GM23248 (cell line): ENCODE measurements at regions not wholly inside any gene's neighbourhood (a gene's known extent, or its start where the extent isn't known, plus 50 kb on each side); places are given as distances from the start of the nearest gene placed in this dataset.
"Not testable (repeated sequence)": the region's sequence is repeated elsewhere in the genome, so short reads cannot be mapped to it uniquely, and the experiment has no call there.

Experiments used
- DNase-seq: peaks from one replicate; pipeline ENCODE4 v3.0.0-alpha.2; 2015
- H2AFZ ChIP-seq: fragments of 200-600 bp; sonication (generic); 2 replicates; pipeline ENCODE4 v1.6.1; 2016; ENCODE audit warnings: antibody characterized with exemption
- H3F3A ChIP-seq: fragments of 200-600 bp; sonication (generic); 2 replicates; pipeline ENCODE4 v1.6.1; 2016; ENCODE audit warnings: mild to moderate bottlenecking, antibody characterized with exemption, mixed run types; ENCODE audit not compliant: insufficient read depth
- H3K27ac ChIP-seq: fragments of 200-600 bp; sonication (generic); 2 replicates; pipeline ENCODE4 v1.5.1; 2016; ENCODE audit warnings: mild to moderate bottlenecking
- H3K27me3 ChIP-seq: fragments of 200-600 bp; sonication (generic); replicated peaks from 2 replicates; pipeline ENCODE4 v1.6.1; 2016; ENCODE audit warnings: mild to moderate bottlenecking; ENCODE audit not compliant: insufficient read depth
- H3K36me3 ChIP-seq: fragments of 200-600 bp; sonication (generic); 2 replicates; pipeline ENCODE4 v1.6.1; 2016; ENCODE audit warnings: low read depth, mild to moderate bottlenecking
- H3K4me1 ChIP-seq: fragments of 200-600 bp; sonication (generic); 2 replicates; pipeline ENCODE4 v1.6.1; 2016; ENCODE audit warnings: mild to moderate bottlenecking; ENCODE audit not compliant: insufficient read depth
- H3K4me2 ChIP-seq: fragments of 200-600 bp; sonication (generic); one replicate; pipeline ENCODE4 v1.6.1; 2016; ENCODE audit warnings: mild to moderate bottlenecking; ENCODE audit not compliant: unreplicated experiment
- H3K4me3 ChIP-seq: fragments of 200-600 bp; sonication (generic); 2 replicates; pipeline ENCODE4 v1.5.1; 2016; ENCODE audit warnings: mild to moderate bottlenecking
- H3K79me2 ChIP-seq: fragments of 200-600 bp; sonication (generic); 2 replicates; pipeline ENCODE4 v1.6.1; 2016; ENCODE audit warnings: mild to moderate bottlenecking; ENCODE audit not compliant: insufficient read depth
- H3K9ac ChIP-seq: fragments of 200-600 bp; sonication (generic); 2 replicates; pipeline ENCODE4 v1.6.1; 2016; ENCODE audit warnings: mild to moderate bottlenecking
- H3K9me2 ChIP-seq: fragments of 200-600 bp; sonication (generic); 2 replicates; pipeline ENCODE4 v1.6.1; 2016; ENCODE audit warnings: mixed run types, mild to moderate bottlenecking, moderate library complexity; ENCODE audit not compliant: insufficient read depth
- H3K9me3 ChIP-seq: fragments of 200-600 bp; sonication (generic); one replicate; pipeline ENCODE4 v1.6.1; 2017; ENCODE audit warnings: low read depth
- H4K20me1 ChIP-seq: fragments of 200-600 bp; sonication (generic); 2 replicates; pipeline ENCODE4 v1.6.0; 2016; ENCODE audit not compliant: insufficient read depth
- EZH2 ChIP-seq: fragments of 200-600 bp; sonication (generic); IDR thresholded peaks from 2 replicates; pipeline ENCODE4 v1.6.1; 2018; ENCODE audit warnings: antibody characterized with exemption, mild to moderate bottlenecking; ENCODE audit not compliant: insufficient read depth, poor library complexity, severe bottlenecking
- EZH2phosphoT487 ChIP-seq: fragments of 200-600 bp; sonication (generic); IDR thresholded peaks from 2 replicates; pipeline ENCODE4 v1.6.1; 2018; ENCODE audit warnings: antibody characterized with exemption, moderate library complexity, mild to moderate bottlenecking, low read depth; ENCODE audit not compliant: insufficient read depth
- WGBS, 2 experiments: methylation state at CpG; one replicate each; pipeline ENCODE4 v1.1.6; 2015 to 2017; ENCODE audit warnings: low lambda C conversion rate in 2 of 2, low coverage in 1 of 2; ENCODE audit errors: missing lambda C conversion rate in 2 of 2; 5-methylcytosine and 5-hydroxymethylcytosine counted together
- in situ Hi-C: fragments of 300-500 bp; cut with MboI; formaldehyde crosslinking; loops from 2 replicates; pipeline ENCODE4 v1.15.0; 2020

- in situ Hi-C loops: no loop called here
Observed at GRCh38 chr17:27958708-27959381, 65.7 kb upstream of the LYRM9 start.

GRCh38 chr17:27959382-27959709, 66.2 kb upstream of the LYRM9 start:
- H3K79me2 ChIP-seq: no peaks in the 10 kb centered on the region
- H3K9ac ChIP-seq: no peak overlapping the region
- no peak overlapping the region for H3K4me3 ChIP-seq
- H2AFZ ChIP-seq: no peak overlapping the region
- no peaks in the 10 kb centered on the region for H3K4me1 ChIP-seq
- in situ Hi-C loops: no loop called here
- H3K36me3 ChIP-seq: no peaks in the 10 kb centered on the region
- no peak overlapping the region for H3K27ac ChIP-seq
- no peaks in the 10 kb centered on the region for H3F3A ChIP-seq
- 29 to 36% methylated on average over 5 of the region's 5 CpGs for WGBS, 2 experiments
- no peak for DNase-seq
- H3K27me3 ChIP-seq: peaks cover 5% of the 10 kb centered on the region; the same call in 1 of the 2 replicates
- TF ChIP-seq EZH2 (no peak), EZH2phosphoT487 (no peak)
- H4K20me1 ChIP-seq: no peaks in the 10 kb centered on the region
- H3K4me2 ChIP-seq: no peak overlapping the region
- H3K9me2 ChIP-seq: no peaks in the 10 kb centered on the region
- H3K9me3 ChIP-seq: no peaks in the 10 kb centered on the region

More at GRCh38 chr17:27958708-27959381, 65.7 kb upstream of the LYRM9 start:
- Histone ChIP-seq H3K27ac (no peak overlapping the region), H3K9me3 (no peaks in the 10 kb centered on the region), H3K4me2 (no peak overlapping the region), H3K36me3 (no peaks in the 10 kb centered on the region), H3K79me2 (no peaks in the 10 kb centered on the region), H3K27me3 (peaks cover 10% of the 10 kb centered on the region; the same call in 1 of the 2 replicates), H4K20me1 (no peaks in the 10 kb centered on the region), H2AFZ (no peak overlapping the region), H3K4me3 (no peak overlapping the region), H3K9me2 (no peaks in the 10 kb centered on the region), H3K4me1 (no peaks in the 10 kb centered on the region), H3K9ac (no peak overlapping the region), H3F3A (no peaks in the 10 kb centered on the region)
- TF ChIP-seq EZH2phosphoT487 (no peak), EZH2 (no peak)
- DNase-seq: no peak
- 37 to 42% methylated on average over 3 of the region's 3 CpGs for WGBS, 2 experiments

- H3K9me2 ChIP-seq: no peaks in the 10 kb centered on the region
- peaks cover 4% of the 10 kb centered on the region; the same call in 1 of the 2 replicates for H3K27me3 ChIP-seq
- no peak overlapping the region for H3K27ac ChIP-seq
- H3K4me3 ChIP-seq: no peak overlapping the region
- H3F3A ChIP-seq: no peaks in the 10 kb centered on the region
- no peak overlapping the region for H3K4me2 ChIP-seq
- no peaks in the 10 kb centered on the region for H3K9me3 ChIP-seq
- in situ Hi-C loops: no loop called here
- H3K79me2 ChIP-seq: no peaks in the 10 kb centered on the region
- DNase-seq: no peak
- WGBS, 2 experiments: 26 to 29% methylated on average over 6 of the region's 6 CpGs
- no peak overlapping the region for H3K9ac ChIP-seq
- TF ChIP-seq EZH2phosphoT487 (no peak), EZH2 (no peak)
- H3K36me3 ChIP-seq: no peaks in the 10 kb centered on the region
- no peaks in the 10 kb centered on the region for H3K4me1 ChIP-seq
- H2AFZ ChIP-seq: no peak overlapping the region
- H4K20me1 ChIP-seq: no peaks in the 10 kb centered on the region
Observed at GRCh38 chr17:27960183-27960849, 67.2 kb upstream of the LYRM9 start.

DNA sequence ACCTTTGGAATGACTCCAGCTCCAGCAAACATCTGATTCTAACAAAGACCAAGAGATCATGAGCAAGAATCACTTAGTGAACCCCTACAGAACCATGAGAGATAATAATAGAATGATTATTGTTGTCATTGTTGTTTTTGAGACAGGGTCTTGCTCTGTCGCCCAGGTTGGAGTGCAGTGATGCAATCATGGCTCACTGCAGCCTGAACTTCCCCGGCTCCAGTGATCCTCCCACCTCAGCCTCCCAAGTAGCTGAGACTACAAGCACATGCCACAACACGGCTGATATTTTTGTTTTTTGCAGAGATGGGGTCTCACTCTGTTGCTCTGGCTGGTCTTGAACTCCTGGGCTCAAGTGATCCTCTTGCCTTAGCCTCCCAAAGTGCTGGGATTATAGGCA, 69.4 kb upstream of the LYRM9 start:
- H3K9me2 ChIP-seq, H3K4me1 ChIP-seq, H3K4me3 ChIP-seq, H3F3A ChIP-seq, H3K36me3 ChIP-seq, H3K27me3 ChIP-seq, in situ Hi-C loops, H3K4me2 ChIP-seq, H3K27ac ChIP-seq, H4K20me1 ChIP-seq, DNase-seq, H3K9ac ChIP-seq, H3K79me2 ChIP-seq, H3K9me3 ChIP-seq, H2AFZ ChIP-seq: not testable (repeated sequence)
- 49 to 60% methylated on average over 3 of the region's 3 CpGs for WGBS, 2 experiments
